Mesothelial cell of epicardium (in vitro differentiated cells): ENCODE measurements at regions not wholly inside any gene's neighbourhood (a gene's known extent, or its start where the extent isn't known, plus 50 kb on each side); places are given as distances from the start of the nearest gene placed in this dataset.

ENCODE experiments used
- DNase-seq, 2 experiments: peaks; one replicate each; pipeline ENCODE4 v3.0.0; 2021; ENCODE audit warnings: low spot score in 2 of 2; ENCODE audit not compliant: unreplicated experiment in 2 of 2
- H3K27ac Mint-ChIP-seq: 2 replicates; pipeline ENCODE4 v1.8.0; 2021; ENCODE audit warnings: mixed read lengths
- H3K27me3 Mint-ChIP-seq: 2 replicates; pipeline ENCODE4 v1.8.0; 2021; ENCODE audit warnings: low read depth, mixed read lengths
- H3K36me3 Mint-ChIP-seq: 2 replicates; pipeline ENCODE4 v1.8.0; 2021; ENCODE audit warnings: mixed read lengths
- H3K4me1 Mint-ChIP-seq: 2 replicates; pipeline ENCODE4 v1.8.0; 2021; ENCODE audit warnings: mixed read lengths
- H3K4me3 Mint-ChIP-seq: 2 replicates; pipeline ENCODE4 v1.8.0; 2021; ENCODE audit warnings: mild to moderate bottlenecking, moderate library complexity, mixed read lengths
- H3K9me3 Mint-ChIP-seq: 2 replicates; pipeline ENCODE4 v1.8.0; 2021; ENCODE audit warnings: mixed read lengths
- TF ChIP-seq, protein P1 (sequence below): fragments of 200-600 bp; sonication (generic); IDR thresholded peaks from one replicate; pipeline ENCODE4 v1.5.0; 2021; ENCODE audit warnings: antibody characterized with exemption; ENCODE audit not compliant: unreplicated experiment

GRCh38 chr5:14056039-14056438, 87.1 kb upstream of the TRIO start:
- no peak overlapping the region for H3K27ac Mint-ChIP-seq
- H3K27me3 Mint-ChIP-seq, result no peaks in the 10 kb centered on the region
- H3K4me1 Mint-ChIP-seq, result peaks cover 4% of the 10 kb centered on the region
- TF ChIP-seq, protein P1, sequence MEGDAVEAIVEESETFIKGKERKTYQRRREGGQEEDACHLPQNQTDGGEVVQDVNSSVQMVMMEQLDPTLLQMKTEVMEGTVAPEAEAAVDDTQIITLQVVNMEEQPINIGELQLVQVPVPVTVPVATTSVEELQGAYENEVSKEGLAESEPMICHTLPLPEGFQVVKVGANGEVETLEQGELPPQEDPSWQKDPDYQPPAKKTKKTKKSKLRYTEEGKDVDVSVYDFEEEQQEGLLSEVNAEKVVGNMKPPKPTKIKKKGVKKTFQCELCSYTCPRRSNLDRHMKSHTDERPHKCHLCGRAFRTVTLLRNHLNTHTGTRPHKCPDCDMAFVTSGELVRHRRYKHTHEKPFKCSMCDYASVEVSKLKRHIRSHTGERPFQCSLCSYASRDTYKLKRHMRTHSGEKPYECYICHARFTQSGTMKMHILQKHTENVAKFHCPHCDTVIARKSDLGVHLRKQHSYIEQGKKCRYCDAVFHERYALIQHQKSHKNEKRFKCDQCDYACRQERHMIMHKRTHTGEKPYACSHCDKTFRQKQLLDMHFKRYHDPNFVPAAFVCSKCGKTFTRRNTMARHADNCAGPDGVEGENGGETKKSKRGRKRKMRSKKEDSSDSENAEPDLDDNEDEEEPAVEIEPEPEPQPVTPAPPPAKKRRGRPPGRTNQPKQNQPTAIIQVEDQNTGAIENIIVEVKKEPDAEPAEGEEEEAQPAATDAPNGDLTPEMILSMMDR, result no peak
- no peak overlapping the region for H3K4me3 Mint-ChIP-seq
- DNase-seq, result no peak
- peaks cover 6% of the 10 kb centered on the region for H3K9me3 Mint-ChIP-seq
- H3K36me3 Mint-ChIP-seq, result no peaks in the 10 kb centered on the region

DNA sequence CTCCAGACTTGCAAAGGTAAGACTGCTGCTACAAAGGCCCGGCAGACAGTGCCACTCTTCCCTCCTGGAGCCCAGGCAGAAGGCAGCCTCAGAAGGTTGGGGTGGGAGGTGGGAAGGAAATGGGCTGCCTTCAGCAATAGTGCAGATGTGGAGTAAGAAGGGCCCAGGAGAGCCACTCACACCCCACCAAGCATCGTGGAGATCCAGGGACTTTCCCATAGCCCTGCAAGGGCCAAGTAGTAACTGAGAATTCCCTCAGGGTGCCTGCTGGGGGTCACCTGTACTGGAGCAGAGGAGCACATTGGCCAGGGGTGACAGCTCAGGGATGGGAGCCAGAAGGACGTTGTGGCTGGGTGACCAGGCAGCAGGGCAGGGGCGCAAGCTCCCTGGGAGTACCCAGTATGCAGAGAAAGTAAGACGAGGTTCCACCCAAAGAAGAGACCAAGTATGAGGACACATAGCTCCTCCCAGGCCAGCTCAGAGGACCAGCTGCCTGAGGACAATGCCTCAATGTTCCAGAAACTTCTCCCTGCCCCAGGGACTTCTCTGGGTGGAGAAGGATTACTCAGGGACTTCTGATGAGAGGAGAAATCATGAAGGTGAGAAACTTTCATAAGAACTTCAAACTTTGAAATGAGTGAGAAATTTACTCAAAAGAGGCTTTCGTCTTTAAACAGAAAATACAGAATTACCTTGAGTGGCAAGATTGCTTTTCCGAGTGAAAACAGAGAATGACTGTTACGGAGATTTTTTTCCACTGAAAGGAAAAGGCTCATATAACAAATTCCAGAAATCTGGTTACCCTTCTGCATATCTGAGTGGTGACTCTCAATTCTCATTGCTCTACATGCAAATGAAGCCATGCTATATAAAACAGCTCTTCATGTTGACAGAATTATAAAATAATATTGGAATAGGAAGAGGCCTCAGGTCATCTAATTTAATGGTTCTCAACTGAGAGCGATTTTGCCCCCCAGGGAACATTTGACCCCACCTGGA, 87.9 kb upstream of the TRIO start:
- Mint-ChIP-seq H3K27me3 (no peaks in the 10 kb centered on the region), H3K4me3 (no peak overlapping the region), H3K9me3 (no peaks in the 10 kb centered on the region), H3K36me3 (no peaks in the 10 kb centered on the region), H3K4me1 (peaks cover 4% of the 10 kb centered on the region), H3K27ac (no peak overlapping the region)
- TF ChIP-seq, protein P1, result no peak
- DNase-seq, result no peak

- Mint-ChIP-seq H3K27me3 (no peaks in the 10 kb centered on the region), H3K4me1 (peaks cover 4% of the 10 kb centered on the region), H3K9me3 (no peaks in the 10 kb centered on the region), H3K4me3 (no peak overlapping the region), H3K36me3 (no peaks in the 10 kb centered on the region), H3K27ac (no peak overlapping the region)
- DNase-seq, result no peak
- TF ChIP-seq, protein P1, result no peak
Measured at GRCh38 chr5:14054111-14054854, 88.9 kb upstream of the TRIO start.

GRCh38 chr5:14050821-14051220, 92.3 kb upstream of the TRIO start:
- TF ChIP-seq, protein P1, result no peak

DNA sequence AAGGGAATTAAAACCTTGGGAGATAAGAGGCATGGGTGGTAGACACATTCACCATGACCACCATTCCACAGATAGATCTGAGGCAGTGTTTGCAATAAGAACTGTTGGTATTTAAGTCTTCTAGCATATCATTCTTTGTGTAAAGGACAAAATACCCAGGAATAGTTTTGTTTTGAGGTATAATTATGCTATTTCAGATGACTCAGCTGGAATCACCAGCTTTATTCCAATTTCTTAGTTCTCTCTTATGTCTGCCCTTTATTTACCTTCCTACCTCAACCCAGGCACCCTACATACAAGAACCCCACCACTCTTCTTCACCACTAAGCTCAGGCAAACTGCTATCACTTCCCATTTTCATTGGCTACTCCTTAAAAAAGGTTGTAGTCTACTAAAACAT, 94.7 kb upstream of the TRIO start:
- H3K4me3 Mint-ChIP-seq, result no peak overlapping the region
- no peaks in the 10 kb centered on the region for H3K4me1 Mint-ChIP-seq
- no peak for DNase-seq
- TF ChIP-seq, protein P1, result no peak
- H3K36me3 Mint-ChIP-seq, result peaks cover 3% of the 10 kb centered on the region
- H3K27ac Mint-ChIP-seq, result no peak overlapping the region
- peaks cover 2% of the 10 kb centered on the region for H3K27me3 Mint-ChIP-seq
- peaks cover 8% of the 10 kb centered on the region for H3K9me3 Mint-ChIP-seq

More at GRCh38 chr5:14050821-14051220, 92.3 kb upstream of the TRIO start:
- Mint-ChIP-seq H3K36me3 (peaks cover 3% of the 10 kb centered on the region), H3K27ac (no peak overlapping the region), H3K27me3 (peaks cover 2% of the 10 kb centered on the region), H3K9me3 (peaks cover 8% of the 10 kb centered on the region), H3K4me1 (no peaks in the 10 kb centered on the region), H3K4me3 (no peak overlapping the region)
- DNase-seq, result no peak
